ENCODE measurements at regions not wholly inside any gene's neighbourhood (a gene's known extent, or its start where the extent isn't known, plus 50 kb on each side); places are given as distances from the start of the nearest gene placed in this dataset.

- Histone ChIP-seq H3K27ac (ENCODE audit: low read depth, low read length) (no peak overlapping the region), H2AFZ (ENCODE audit: low read depth, low read length, severe bottlenecking) (no peak overlapping the region), H3F3A (ENCODE audit: insufficient read depth) (no peaks in the 10 kb centered on the region), H3K36me3 (ENCODE audit: low read length) (no peaks in the 10 kb centered on the region), H3K9me3 (ENCODE audit: insufficient read depth, low read length) (no peaks in the 10 kb centered on the region), H3K9me2 (replicated peaks; ENCODE audit: insufficient read depth, low read length) (no peaks in the 10 kb centered on the region), H3K79me2 (ENCODE audit: insufficient read depth, low read length) (no peaks in the 10 kb centered on the region), H3K4me3 (ENCODE audit: insufficient read depth, low read length, poor library complexity, severe bottlenecking) (no peak overlapping the region), H3K4me2 (ENCODE audit: low read depth, low read length, poor library complexity, severe bottlenecking) (no peak overlapping the region), H4K20me1 (ENCODE audit: low read depth, low read length) (no peaks in the 10 kb centered on the region), H3K27me3 (ENCODE audit: low read length) (no peaks in the 10 kb centered on the region), H3K9ac (ENCODE audit: low read length) (no peak overlapping the region)
- TF ChIP-seq EZH2phosphoT487 (conservative IDR thresholded peaks at IDR 0.05; ENCODE audit: low read length), result no peak
- TF ChIP-seq CTCF (IDR thresholded peaks at IDR 0.05; ENCODE audit: insufficient read depth, low read length, poor library complexity, severe bottlenecking), result no peak
These were observed 435.2 kb upstream of the NAALADL2 start for GRCh38 chr3:174423936-174424335.

DNA sequence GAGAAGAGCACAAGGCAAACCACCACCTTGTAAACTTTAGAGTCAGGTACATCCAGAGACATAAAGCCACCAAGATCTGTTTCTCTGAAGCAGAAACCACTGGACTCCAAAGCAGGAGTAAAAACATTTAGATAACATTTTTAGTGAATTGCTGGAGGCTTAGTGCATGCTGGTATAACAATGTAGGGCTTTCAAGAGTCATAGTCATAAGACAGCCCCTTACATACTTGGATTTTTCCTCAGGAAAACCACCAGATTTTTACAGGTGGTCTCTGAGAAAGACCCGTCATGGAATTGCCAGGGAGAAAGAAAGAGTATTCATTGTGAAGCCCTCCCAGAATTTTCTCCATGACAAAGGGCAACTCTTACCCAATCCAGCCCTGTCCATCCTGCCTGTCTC, 434.5 kb upstream of the NAALADL2 start:
- Histone ChIP-seq H3K9me2 (replicated peaks; ENCODE audit: insufficient read depth, low read length) (no peaks in the 10 kb centered on the region), H3F3A (ENCODE audit: insufficient read depth) (no peaks in the 10 kb centered on the region), H3K4me3 (ENCODE audit: insufficient read depth, low read length, poor library complexity, severe bottlenecking) (no peak overlapping the region), H3K4me2 (ENCODE audit: low read depth, low read length, poor library complexity, severe bottlenecking) (no peak overlapping the region), H3K27me3 (ENCODE audit: low read length) (no peaks in the 10 kb centered on the region), H3K27ac (ENCODE audit: low read depth, low read length) (no peak overlapping the region), H3K79me2 (ENCODE audit: insufficient read depth, low read length) (no peaks in the 10 kb centered on the region), H3K9ac (ENCODE audit: low read length) (no peak overlapping the region), H3K9me3 (ENCODE audit: insufficient read depth, low read length) (no peaks in the 10 kb centered on the region), H2AFZ (ENCODE audit: low read depth, low read length, severe bottlenecking) (no peak overlapping the region), H4K20me1 (ENCODE audit: low read depth, low read length) (no peaks in the 10 kb centered on the region), H3K36me3 (ENCODE audit: low read length) (no peaks in the 10 kb centered on the region)
- TF ChIP-seq EZH2phosphoT487 (conservative IDR thresholded peaks at IDR 0.05; ENCODE audit: low read length), result no peak

DNA sequence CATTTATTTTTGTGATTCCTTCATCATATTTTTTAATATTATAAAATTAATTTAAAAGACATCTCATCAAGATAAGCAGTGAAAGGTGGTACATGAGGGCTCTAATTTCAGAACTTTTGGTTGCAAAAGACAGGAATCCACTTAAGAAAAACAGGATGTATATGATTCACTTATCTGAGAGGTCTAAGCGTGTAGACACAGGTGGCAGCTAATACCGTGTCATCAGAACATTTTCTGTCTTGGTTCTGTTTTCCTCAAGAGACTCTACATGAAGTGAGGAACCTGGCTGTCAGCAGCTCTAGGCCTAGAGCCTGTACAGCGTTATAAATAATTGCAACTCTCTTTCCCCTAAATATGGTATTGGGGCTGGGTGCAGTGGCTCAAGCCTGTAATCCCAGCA, 433.7 kb upstream of the NAALADL2 start:
- Histone ChIP-seq H4K20me1 (ENCODE audit: low read depth, low read length) (no peaks in the 10 kb centered on the region), H3K79me2 (ENCODE audit: insufficient read depth, low read length) (no peaks in the 10 kb centered on the region), H3K9ac (ENCODE audit: low read length) (no peak overlapping the region), H3K4me2 (ENCODE audit: low read depth, low read length, poor library complexity, severe bottlenecking) (no peak overlapping the region), H2AFZ (ENCODE audit: low read depth, low read length, severe bottlenecking) (no peak overlapping the region), H3K36me3 (ENCODE audit: low read length) (no peaks in the 10 kb centered on the region), H3F3A (ENCODE audit: insufficient read depth) (no peaks in the 10 kb centered on the region), H3K9me2 (replicated peaks; ENCODE audit: insufficient read depth, low read length) (no peaks in the 10 kb centered on the region), H3K27ac (ENCODE audit: low read depth, low read length) (no peak overlapping the region), H3K4me3 (ENCODE audit: insufficient read depth, low read length, poor library complexity, severe bottlenecking) (no peak overlapping the region), H3K27me3 (ENCODE audit: low read length) (no peaks in the 10 kb centered on the region), H3K9me3 (ENCODE audit: insufficient read depth, low read length) (no peaks in the 10 kb centered on the region)
- TF ChIP-seq EZH2phosphoT487 (conservative IDR thresholded peaks at IDR 0.05; ENCODE audit: low read length), result no peak
- TF ChIP-seq CTCF (IDR thresholded peaks at IDR 0.05; ENCODE audit: insufficient read depth, low read length, poor library complexity, severe bottlenecking), result no peak

GRCh38 chr3:174430986-174431385, 428.1 kb upstream of the NAALADL2 start:
- H4K20me1 ChIP-seq (ENCODE audit: low read depth, low read length), result no peaks in the 10 kb centered on the region
- H3K79me2 ChIP-seq (ENCODE audit: insufficient read depth, low read length), result no peaks in the 10 kb centered on the region
- no peak overlapping the region for H3K9ac ChIP-seq (ENCODE audit: low read length)
- H3K36me3 ChIP-seq (ENCODE audit: low read length), result no peaks in the 10 kb centered on the region
- H3K4me3 ChIP-seq (ENCODE audit: insufficient read depth, low read length, poor library complexity, severe bottlenecking), result no peak overlapping the region
- no peaks in the 10 kb centered on the region for H3F3A ChIP-seq (ENCODE audit: insufficient read depth)
- no peak overlapping the region for H2AFZ ChIP-seq (ENCODE audit: low read depth, low read length, severe bottlenecking)
- no peak overlapping the region for H3K27ac ChIP-seq (ENCODE audit: low read depth, low read length)
- no peak overlapping the region for H3K4me2 ChIP-seq (ENCODE audit: low read depth, low read length, poor library complexity, severe bottlenecking)
- H3K9me2 ChIP-seq (replicated peaks; ENCODE audit: insufficient read depth, low read length), result no peaks in the 10 kb centered on the region
- H3K9me3 ChIP-seq (ENCODE audit: insufficient read depth, low read length), result no peaks in the 10 kb centered on the region
- H3K27me3 ChIP-seq (ENCODE audit: low read length), result no peaks in the 10 kb centered on the region
- TF ChIP-seq EZH2phosphoT487 (conservative IDR thresholded peaks at IDR 0.05; ENCODE audit: low read length), result no peak
- TF ChIP-seq CTCF (IDR thresholded peaks at IDR 0.05; ENCODE audit: insufficient read depth, low read length, poor library complexity, severe bottlenecking), result no peak
